ENCODE measurements at regions not wholly inside any gene's neighbourhood (a gene's known extent, or its start where the extent isn't known, plus 50 kb on each side); places are given as distances from the start of the nearest gene placed in this dataset.

- TF ChIP-seq TCF12 (IDR thresholded peaks at IDR 0.05; ENCODE audit: low read depth) (no peak), TEAD4 (IDR thresholded peaks at IDR 0.05) (no peak), EP300 (IDR thresholded peaks at IDR 0.05; ENCODE audit: borderline replicate concordance) (no peak), MAX (IDR thresholded peaks at IDR 0.05) (no peak), TAF1 (IDR thresholded peaks at IDR 0.05; ENCODE audit: low read depth) (no peak), RAD21 (IDR thresholded peaks at IDR 0.05; ENCODE audit: low read depth) (no peak), FOXM1 (IDR thresholded peaks at IDR 0.05; ENCODE audit: borderline replicate concordance, low read depth) (no peak), ZBTB7A (IDR thresholded peaks at IDR 0.05; ENCODE audit: low read depth) (no peak), NFIC (IDR thresholded peaks at IDR 0.05) (no peak), CREB1 (IDR thresholded peaks at IDR 0.05; ENCODE audit: low read depth) (no peak), CEBPB (IDR thresholded peaks at IDR 0.05) (no peak), USF1 (IDR thresholded peaks at IDR 0.05) (no peak), REST (IDR thresholded peaks at IDR 0.05; ENCODE audit: low read depth) (no peak), YY1 (IDR thresholded peaks at IDR 0.05; ENCODE audit: low read depth) (no peak)
Measured at GRCh38 chr7:41630741-41631140, 72.1 kb downstream of the INHBA start.

All from Ishikawa (cell line).